ENCODE measurements at regions not wholly inside any gene's neighbourhood (a gene's known extent, or its start where the extent isn't known, plus 50 kb on each side); places are given as distances from the start of the nearest gene placed in this dataset.

- intact Hi-C loops (cut with DNase I): no loop called here
Measured at GRCh38 chr10:78276139-78276538, 242.5 kb downstream of the RPS24 start.

GRCh38 chr10:78277314-78278057, 243.8 kb downstream of the RPS24 start:
- H3K4me3 ChIP-seq: no peak overlapping the region
- TF ChIP-seq CTCF (IDR thresholded peaks at IDR 0.05) (no peak), POLR2A (IDR thresholded peaks at IDR 0.05) (no peak)
- H3K36me3 ChIP-seq: no peaks in the 10 kb centered on the region
- ATAC-seq (no peak), DNase-seq (no peak)
- no peak overlapping the region for H3K27ac ChIP-seq
- no peaks in the 10 kb centered on the region for H3K4me1 ChIP-seq
- no peaks in the 10 kb centered on the region for H3K27me3 ChIP-seq
- WGBS (ENCODE audit: insufficient coverage, low coverage, low lambda C conversion rate, missing lambda C conversion rate): 77% methylated on average over 10 of the region's 11 CpGs
- H3K9me3 ChIP-seq: no peaks in the 10 kb centered on the region
- intact Hi-C loops (cut with DNase I): no loop called here

More at GRCh38 chr10:78276139-78276538, 242.5 kb downstream of the RPS24 start:
- Histone ChIP-seq H3K36me3 (no peaks in the 10 kb centered on the region), H3K27ac (no peak overlapping the region), H3K9me3 (no peaks in the 10 kb centered on the region), H3K4me1 (no peaks in the 10 kb centered on the region), H3K4me3 (no peak overlapping the region), H3K27me3 (no peaks in the 10 kb centered on the region)
- ATAC-seq (no peak), DNase-seq (no peak)
- TF ChIP-seq POLR2A (IDR thresholded peaks at IDR 0.05): no peak
- TF ChIP-seq CTCF (IDR thresholded peaks at IDR 0.05): no peak
- 100% methylated on average over 1 of the region's 1 CpG for WGBS (ENCODE audit: insufficient coverage, low coverage, low lambda C conversion rate, missing lambda C conversion rate)

- 0% methylated on average over 1 of the region's 6 CpGs for WGBS (ENCODE audit: insufficient coverage, low coverage, low lambda C conversion rate, missing lambda C conversion rate)
- ATAC-seq (no peak), DNase-seq (no peak)
- intact Hi-C loops (cut with DNase I): no loop called here
- TF ChIP-seq POLR2A (IDR thresholded peaks at IDR 0.05) (no peak), CTCF (IDR thresholded peaks at IDR 0.05) (no peak)
- Histone ChIP-seq H3K27me3 (no peaks in the 10 kb centered on the region), H3K9me3 (no peaks in the 10 kb centered on the region), H3K4me1 (no peaks in the 10 kb centered on the region), H3K27ac (no peak overlapping the region), H3K4me3 (no peak overlapping the region), H3K36me3 (no peaks in the 10 kb centered on the region)
Measured at GRCh38 chr10:78278058-78278404, 244.4 kb downstream of the RPS24 start.

- Histone ChIP-seq H3K36me3 (no peaks in the 10 kb centered on the region), H3K9me3 (no peaks in the 10 kb centered on the region), H3K4me3 (no peak overlapping the region), H3K27me3 (no peaks in the 10 kb centered on the region), H3K27ac (no peak overlapping the region), H3K4me1 (no peaks in the 10 kb centered on the region)
- TF ChIP-seq POLR2A (IDR thresholded peaks at IDR 0.05): no peak
- TF ChIP-seq CTCF (IDR thresholded peaks at IDR 0.05): no peak
- WGBS (ENCODE audit: insufficient coverage, low coverage, low lambda C conversion rate, missing lambda C conversion rate): 64% methylated on average over 4 of the region's 7 CpGs
- intact Hi-C loops (cut with DNase I): no loop called here
- no peak for ATAC-seq
- DNase-seq: no peak
Measured at GRCh38 chr10:78279756-78280155, 246.1 kb downstream of the RPS24 start.

Measured in right lobe of liver (tissue), 6 donors.